CD14-positive monocyte (primary cell): ENCODE measurements at regions not wholly inside any gene's neighbourhood (a gene's known extent, or its start where the extent isn't known, plus 50 kb on each side); places are given as distances from the start of the nearest gene placed in this dataset.

Source experiments
- DNase-seq, 3 donors: peaks; one replicate each; pipeline ENCODE4 v3.0.0-alpha.2; 2011 to 2022
- H2AFZ ChIP-seq: 2 replicates; pipeline ENCODE4 v1.6.0; 2012; ENCODE audit warnings: mild to moderate bottlenecking, low read depth, low read length, inconsistent platforms; ENCODE audit not compliant: insufficient read depth, poor library complexity, severe bottlenecking
- H3K27ac ChIP-seq, 2 donors: 1 replicate in 1 of 2; 2 replicates in 1 of 2; pipeline ENCODE4 v1.5.1; 2012 to 2013; ENCODE audit warnings: low read length in 2 of 2, control low read depth in 1 of 2, inconsistent platforms in 1 of 2, low read depth in 1 of 2, mild to moderate bottlenecking in 1 of 2
- H3K27me3 ChIP-seq, 2 donors: one replicate each; pipeline versions ENCODE4 v1.6.0 to v1.6.1; 2011 to 2013; ENCODE audit warnings: low read length in 2 of 2; ENCODE audit not compliant: control insufficient read depth in 2 of 2, insufficient read depth in 2 of 2
- H3K36me3 ChIP-seq, 2 donors: replicated peaks in 1 of 2; 1 replicate in 1 of 2; 2 replicates in 1 of 2; pipeline versions ENCODE4 v1.5.1 to v1.6.1; 2012 to 2013; ENCODE audit warnings: low read length in 2 of 2, control low read depth in 1 of 2, inconsistent platforms in 1 of 2, mild to moderate bottlenecking in 1 of 2; ENCODE audit not compliant: insufficient read depth in 2 of 2, control insufficient read depth in 1 of 2
- H3K4me1 ChIP-seq, 2 donors: 1 replicate in 1 of 2; 2 replicates in 1 of 2; pipeline versions ENCODE4 v1.5.1 to v1.6.1; 2012 to 2013; ENCODE audit warnings: low read length in 2 of 2, control low read depth in 1 of 2, inconsistent platforms in 1 of 2, mild to moderate bottlenecking in 1 of 2, moderate library complexity in 1 of 2; ENCODE audit not compliant: insufficient read depth in 2 of 2, control insufficient read depth in 1 of 2
- H3K4me2 ChIP-seq: replicated peaks from 2 replicates; pipeline ENCODE3; 2012; ENCODE audit warnings: low read length, moderate library complexity, mild to moderate bottlenecking; ENCODE audit not compliant: poor library complexity, severe bottlenecking; ENCODE audit errors: extremely low read depth
- H3K4me3 ChIP-seq, 3 experiments: fragments of 200-600 bp in 1 of 3; sonication (generic) in 1 of 3; replicated peaks in 1 of 3; 1 replicate in 2 of 3; 2 replicates in 1 of 3; pipeline ENCODE4 v1.5.1; 2011 to 2013; ENCODE audit warnings: low read length in 3 of 3, mild to moderate bottlenecking in 3 of 3, control low read depth in 2 of 3, low read depth in 2 of 3, inconsistent platforms in 1 of 3, moderate library complexity in 1 of 3
- H3K79me2 ChIP-seq: 2 replicates; pipeline ENCODE4 v1.6.0; 2012; ENCODE audit warnings: mild to moderate bottlenecking, control low read depth, inconsistent platforms, low read length, moderate library complexity; ENCODE audit not compliant: insufficient read depth
- H3K9ac ChIP-seq: 2 replicates; pipeline ENCODE4 v1.6.0; 2017; ENCODE audit warnings: low read length, mild to moderate bottlenecking; ENCODE audit not compliant: insufficient read depth, poor library complexity, severe bottlenecking
- H3K9me3 ChIP-seq, 2 donors: replicated peaks in 1 of 2; 1 replicate in 1 of 2; 2 replicates in 1 of 2; pipeline versions ENCODE4 v1.5.1 to v1.6.1; 2012 to 2013; ENCODE audit warnings: low read length in 2 of 2, control low read depth in 1 of 2; ENCODE audit not compliant: control insufficient read depth in 1 of 2, insufficient read depth in 1 of 2
- H4K20me1 ChIP-seq: 2 replicates; pipeline ENCODE4 v1.6.0; 2012; ENCODE audit warnings: mild to moderate bottlenecking, low read length, control low read depth, moderate library complexity; ENCODE audit not compliant: insufficient read depth
- H3K27ac Mint-ChIP-seq, 7 donors: one replicate each; pipeline ENCODE4 v1.8.0; 2020; ENCODE audit warnings: mild to moderate bottlenecking in 7 of 7, mixed read lengths in 7 of 7, moderate library complexity in 6 of 7, inconsistent platforms in 2 of 7
- H3K27me3 Mint-ChIP-seq, 3 donors: one replicate each; pipeline ENCODE4 v1.8.0; 2021 to 2022; ENCODE audit warnings: low read depth in 3 of 3, mild to moderate bottlenecking in 3 of 3, mixed read lengths in 3 of 3, moderate library complexity in 3 of 3, inconsistent platforms in 1 of 3
- H3K36me3 Mint-ChIP-seq, 2 donors: one replicate each; pipeline ENCODE4 v1.8.0; 2020; ENCODE audit warnings: mixed read lengths in 2 of 2, inconsistent platforms in 1 of 2, mild to moderate bottlenecking in 1 of 2
- H3K4me1 Mint-ChIP-seq: one replicate; pipeline ENCODE4 v1.8.0; 2020; ENCODE audit warnings: mild to moderate bottlenecking, mixed read lengths
- H3K4me3 Mint-ChIP-seq, 2 donors: one replicate each; pipeline ENCODE4 v1.8.0; 2020; ENCODE audit warnings: mild to moderate bottlenecking in 2 of 2, mixed read lengths in 2 of 2, moderate library complexity in 1 of 2
- H3K9me3 Mint-ChIP-seq, 7 donors: one replicate each; pipeline ENCODE4 v1.8.0; 2020 to 2022; ENCODE audit warnings: mixed read lengths in 7 of 7, mild to moderate bottlenecking in 6 of 7, moderate library complexity in 6 of 7, inconsistent platforms in 2 of 7
- WGBS: methylation state at CpG from one replicate; pipeline ENCODE4 v1.1.5; 2013; ENCODE audit warnings: missing lambda C conversion rate; ENCODE audit not compliant: insufficient coverage; 5-methylcytosine and 5-hydroxymethylcytosine counted together
- intact Hi-C, 2 donors: fragments of 100-400 bp; cut with micrococcal nuclease; formaldehyde crosslinking; loops; one replicate each; pipeline versions ENCODE4 v1.15.0 to v1.15.1; 2023
- TF ChIP-seq, protein P1 (sequence below): fragments of 200-600 bp; IDR thresholded peaks from one replicate; pipeline ENCODE4 v1.8.0; 2022; ENCODE audit warnings: antibody characterized with exemption, mild to moderate bottlenecking

- H3K27me3 ChIP-seq: no peaks in the 10 kb centered on the region
- no peak for DNase-seq
- no peak overlapping the region for H3K9ac ChIP-seq
- peaks cover 9 to 16% (median 13%) of the 10 kb centered on the region in 7 donors for H3K9me3 Mint-ChIP-seq
- WGBS: no CpG with 5 or more reads among the region's 3 CpGs
- H2AFZ ChIP-seq: no peak overlapping the region
- no peaks in the 10 kb centered on the region for H3K36me3 ChIP-seq
- no peak overlapping the region for H3K27ac ChIP-seq
- no peak overlapping the region for H3K4me3 Mint-ChIP-seq
- intact Hi-C loops: no loop called here
- no peaks in the 10 kb centered on the region for H3K79me2 ChIP-seq
- peaks cover 6 to 12% of the 10 kb centered on the region in 2 donors for H3K9me3 ChIP-seq
- no peaks in the 10 kb centered on the region for H4K20me1 ChIP-seq
- no peak overlapping the region for H3K4me3 ChIP-seq
- H3K4me1 ChIP-seq: no peaks in the 10 kb centered on the region
- peaks cover 3% of the 10 kb centered on the region for H3K4me1 Mint-ChIP-seq
- no peak overlapping the region for H3K4me2 ChIP-seq
- TF ChIP-seq, protein P1, sequence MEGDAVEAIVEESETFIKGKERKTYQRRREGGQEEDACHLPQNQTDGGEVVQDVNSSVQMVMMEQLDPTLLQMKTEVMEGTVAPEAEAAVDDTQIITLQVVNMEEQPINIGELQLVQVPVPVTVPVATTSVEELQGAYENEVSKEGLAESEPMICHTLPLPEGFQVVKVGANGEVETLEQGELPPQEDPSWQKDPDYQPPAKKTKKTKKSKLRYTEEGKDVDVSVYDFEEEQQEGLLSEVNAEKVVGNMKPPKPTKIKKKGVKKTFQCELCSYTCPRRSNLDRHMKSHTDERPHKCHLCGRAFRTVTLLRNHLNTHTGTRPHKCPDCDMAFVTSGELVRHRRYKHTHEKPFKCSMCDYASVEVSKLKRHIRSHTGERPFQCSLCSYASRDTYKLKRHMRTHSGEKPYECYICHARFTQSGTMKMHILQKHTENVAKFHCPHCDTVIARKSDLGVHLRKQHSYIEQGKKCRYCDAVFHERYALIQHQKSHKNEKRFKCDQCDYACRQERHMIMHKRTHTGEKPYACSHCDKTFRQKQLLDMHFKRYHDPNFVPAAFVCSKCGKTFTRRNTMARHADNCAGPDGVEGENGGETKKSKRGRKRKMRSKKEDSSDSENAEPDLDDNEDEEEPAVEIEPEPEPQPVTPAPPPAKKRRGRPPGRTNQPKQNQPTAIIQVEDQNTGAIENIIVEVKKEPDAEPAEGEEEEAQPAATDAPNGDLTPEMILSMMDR: no peak
- no peak overlapping the region for H3K27ac Mint-ChIP-seq
- H3K27me3 Mint-ChIP-seq: peaks cover 1 to 2% (median 2%) of the 10 kb centered on the region in 3 donors
- no peaks in the 10 kb centered on the region for H3K36me3 Mint-ChIP-seq
Observed at GRCh38 chr2:59866436-59866835, 687.0 kb downstream of the BCL11A start.

DNA sequence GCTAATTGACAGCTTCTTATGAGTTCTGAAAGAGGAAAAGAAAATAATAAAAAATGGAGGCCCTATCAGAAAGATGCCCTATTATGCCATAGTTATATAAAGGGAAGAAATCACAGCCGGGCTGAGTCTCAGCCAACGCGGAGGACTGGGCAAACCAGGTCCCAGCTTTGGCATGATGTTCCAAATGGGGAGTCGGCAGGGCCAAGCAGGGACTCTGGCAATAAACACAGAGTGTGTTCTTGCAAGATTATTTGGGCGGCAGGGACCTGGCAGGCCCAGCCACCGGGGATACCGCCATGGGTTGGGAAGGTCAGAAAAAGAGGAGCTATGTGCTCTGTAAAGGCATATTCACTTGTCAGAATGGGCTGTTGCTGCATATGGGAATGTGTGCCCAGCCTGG, 694.9 kb downstream of the BCL11A start:
- H3K27ac ChIP-seq: no peak overlapping the region
- no peak overlapping the region for H3K4me3 ChIP-seq
- no peaks in the 10 kb centered on the region for H3K27me3 ChIP-seq
- no peaks in the 10 kb centered on the region for H4K20me1 ChIP-seq
- H3K36me3 ChIP-seq: no peaks in the 10 kb centered on the region
- intact Hi-C loops: no loop called here
- no peak for DNase-seq
- H3K9ac ChIP-seq: no peak overlapping the region
- no peak overlapping the region for H3K4me3 Mint-ChIP-seq
- H3K79me2 ChIP-seq: no peaks in the 10 kb centered on the region
- H3K4me2 ChIP-seq: no peak overlapping the region
- H2AFZ ChIP-seq: no peak overlapping the region
- TF ChIP-seq, protein P1: no peak
- H3K9me3 Mint-ChIP-seq: peaks cover 17 to 35% (median 25%) of the 10 kb centered on the region in 7 donors
- H3K27me3 Mint-ChIP-seq: peaks cover 0 to under 1% (median 0%) of the 10 kb centered on the region in 3 donors
- H3K27ac Mint-ChIP-seq: no peak overlapping the region
- H3K4me1 Mint-ChIP-seq: no peaks in the 10 kb centered on the region
- H3K4me1 ChIP-seq: no peaks in the 10 kb centered on the region
- no peaks in the 10 kb centered on the region for H3K36me3 Mint-ChIP-seq
- whole genome bisulfite sequencing: 100% methylated on average over 7 of the region's 7 CpGs
- H3K9me3 ChIP-seq: peaks cover 11 to 29% of the 10 kb centered on the region in 2 donors
